Ishikawa (cell line): ENCODE measurements at regions not wholly inside any gene's neighbourhood (a gene's known extent, or its start where the extent isn't known, plus 50 kb on each side); places are given as distances from the start of the nearest gene placed in this dataset.

Experiments
- CEBPB ChIP-seq: IDR thresholded peaks from 2 replicates; pipeline ENCODE4 v1.6.1; 2012
- CREB1 ChIP-seq: IDR thresholded peaks from 2 replicates; pipeline ENCODE4 v1.6.1; 2012; ENCODE audit warnings: low read depth
- EGR1 ChIP-seq: IDR thresholded peaks from 2 replicates; pipeline ENCODE4 v1.6.1; 2012
- EP300 ChIP-seq: IDR thresholded peaks from 2 replicates; pipeline ENCODE4 v1.6.1; 2012; ENCODE audit warnings: borderline replicate concordance
- FOXM1 ChIP-seq: IDR thresholded peaks from 2 replicates; pipeline ENCODE4 v1.6.1; 2012; ENCODE audit warnings: low read depth, borderline replicate concordance
- MAX ChIP-seq: IDR thresholded peaks from 2 replicates; pipeline ENCODE4 v1.6.1; 2012
- NFIC ChIP-seq: IDR thresholded peaks from 2 replicates; pipeline ENCODE4 v1.6.1; 2012
- RAD21 ChIP-seq: IDR thresholded peaks from 2 replicates; pipeline ENCODE4 v1.6.1; 2012; ENCODE audit warnings: low read depth
- REST ChIP-seq: IDR thresholded peaks from 2 replicates; pipeline ENCODE4 v1.6.1; 2012; ENCODE audit warnings: low read depth, mild to moderate bottlenecking
- TAF1 ChIP-seq: IDR thresholded peaks from 2 replicates; pipeline ENCODE4 v1.6.1; 2012; ENCODE audit warnings: low read depth, mild to moderate bottlenecking
- TCF12 ChIP-seq: IDR thresholded peaks from 2 replicates; pipeline ENCODE4 v1.6.1; 2012; ENCODE audit warnings: low read depth
- TEAD4 ChIP-seq: IDR thresholded peaks from 2 replicates; pipeline ENCODE4 v1.6.1; 2012
- USF1 ChIP-seq: IDR thresholded peaks from 2 replicates; pipeline ENCODE4 v1.6.1; 2012
- YY1 ChIP-seq: IDR thresholded peaks from 2 replicates; pipeline ENCODE4 v1.6.1; 2012; ENCODE audit warnings: low read depth
- ZBTB7A ChIP-seq: IDR thresholded peaks from 2 replicates; pipeline ENCODE4 v1.6.1; 2012; ENCODE audit warnings: low read depth

GRCh38 chr6:45730232-45730631 is 285.4 kb downstream of the CLIC5 start:
- TF ChIP-seq ZBTB7A (no peak), EGR1 (no peak)

GRCh38 chr6:45728674-45729073 is 287.0 kb downstream of the CLIC5 start:
- no peak for TF ChIP-seq CEBPB
- no peak for TF ChIP-seq ZBTB7A
- no peak for TF ChIP-seq CREB1
- TF ChIP-seq TEAD4, result no peak

- TF ChIP-seq FOXM1, result no peak
- TF ChIP-seq EGR1, result no peak
- no peak for TF ChIP-seq TCF12
- no peak for TF ChIP-seq EP300
- TF ChIP-seq USF1, result no peak
- no peak for TF ChIP-seq MAX
- no peak for TF ChIP-seq ZBTB7A
- TF ChIP-seq CEBPB, result no peak
- no peak for TF ChIP-seq REST
These were observed 287.7 kb downstream of the CLIC5 start for GRCh38 chr6:45727819-45728449.

- TF ChIP-seq EP300, result no peak
- TF ChIP-seq USF1, result no peak
- TF ChIP-seq TAF1, result no peak
- TF ChIP-seq TCF12, result no peak
- TF ChIP-seq YY1, result no peak
- no peak for TF ChIP-seq TEAD4
- no peak for TF ChIP-seq RAD21
- no peak for TF ChIP-seq CEBPB
- TF ChIP-seq REST, result no peak
- TF ChIP-seq CREB1, result no peak
- no peak for TF ChIP-seq FOXM1
- no peak for TF ChIP-seq EGR1
- no peak for TF ChIP-seq ZBTB7A
- no peak for TF ChIP-seq MAX
- no peak for TF ChIP-seq NFIC
These were observed 288.4 kb downstream of the CLIC5 start for GRCh38 chr6:45727228-45727627.

- TF ChIP-seq TEAD4, result no peak
- TF ChIP-seq FOXM1, result no peak
- no peak for TF ChIP-seq EP300
- no peak for TF ChIP-seq USF1
- no peak for TF ChIP-seq CREB1
- TF ChIP-seq TAF1, result no peak
- no peak for TF ChIP-seq RAD21
- TF ChIP-seq MAX, result no peak
- TF ChIP-seq ZBTB7A, result no peak
- TF ChIP-seq TCF12, result no peak
- TF ChIP-seq CEBPB, result no peak
- TF ChIP-seq YY1, result no peak
- TF ChIP-seq NFIC, result no peak
- TF ChIP-seq EGR1, result no peak
- no peak for TF ChIP-seq REST
These were observed 289.2 kb downstream of the CLIC5 start for GRCh38 chr6:45726444-45726843.
